H1 (cell line): ENCODE measurements at regions not wholly inside any gene's neighbourhood (a gene's known extent, or its start where the extent isn't known, plus 50 kb on each side); places are given as distances from the start of the nearest gene placed in this dataset.
"Not testable (repeated sequence)": the region's sequence is repeated elsewhere in the genome, so short reads cannot be mapped to it uniquely, and the experiment has no call there.

Experiments used
- CTCF ChIA-PET: fragments of 300-600 bp; sonication (Branson Sonifier 250); formaldehyde crosslinking; loops from one replicate; lab custom pipeline; 2021; ENCODE audit not compliant: partially characterized antibody; lab: Charles Lee
- POLR2A ChIA-PET: fragments of 300-600 bp; sonication (Branson Sonifier 250); formaldehyde crosslinking; loops from one replicate; lab custom pipeline; 2021; ENCODE audit warnings: inconsistent platforms; ENCODE audit not compliant: partially characterized antibody; lab: Charles Lee
- DNase-seq, 2 experiments: peaks; one replicate each; pipeline versions ENCODE4 v3.0.0 to v3.0.0-alpha.2; 2010 to 2022; ENCODE audit warnings: low spot score in 2 of 2, low read depth in 1 of 2, mixed read lengths in 1 of 2
- FAIRE-seq: peaks from 2 replicates; lab custom pipeline; 2011; peaks lifted over from hg19 to GRCh38; lab: Jason Lieb, UNC
- H2AFZ ChIP-seq: 2 replicates; pipeline ENCODE4 v1.8.1; 2012; ENCODE audit warnings: low read length, inconsistent platforms
- H2AK5ac ChIP-seq: 2 replicates; pipeline ENCODE4 v1.6.1; 2013; ENCODE audit warnings: low read depth, low read length
- H2BK120ac ChIP-seq: replicated peaks from 2 replicates; pipeline ENCODE3; 2013; ENCODE audit warnings: low read depth, low read length, inconsistent platforms
- H2BK12ac ChIP-seq: 2 replicates; pipeline ENCODE4 v1.6.1; 2013; ENCODE audit warnings: low read depth, low read length
- H2BK15ac ChIP-seq: 2 replicates; pipeline ENCODE4 v1.6.1; 2013; ENCODE audit warnings: low read length
- H2BK20ac ChIP-seq: 2 replicates; pipeline ENCODE4 v1.6.1; 2013; ENCODE audit warnings: low read length
- H2BK5ac ChIP-seq: 2 replicates; pipeline ENCODE4 v1.6.1; 2013; ENCODE audit warnings: low read depth, low read length
- H3K14ac ChIP-seq: 2 replicates; pipeline ENCODE4 v1.6.1; 2013; ENCODE audit warnings: inconsistent platforms; ENCODE audit not compliant: insufficient read length
- H3K18ac ChIP-seq: 2 replicates; pipeline ENCODE4 v1.6.1; 2013; ENCODE audit warnings: low read length; ENCODE audit errors: extremely low read depth
- H3K23ac ChIP-seq: 2 replicates; pipeline ENCODE4 v1.6.1; 2013; ENCODE audit warnings: inconsistent platforms; ENCODE audit not compliant: insufficient read length
- H3K23me2 ChIP-seq: 2 replicates; pipeline ENCODE4 v1.6.1; 2013; ENCODE audit warnings: low read depth, low read length
- H3K27ac ChIP-seq: 2 replicates; pipeline ENCODE4 v1.6.1; 2011; ENCODE audit warnings: low read depth, low read length, inconsistent platforms
- H3K27me3 ChIP-seq, 4 experiments: replicated peaks in 1 of 4; 1 replicate in 1 of 4; 2 replicates in 3 of 4; pipeline versions ENCODE4 v1.6.1 to v1.8.1; 2011 to 2013; ENCODE audit warnings: low read length in 3 of 4, mild to moderate bottlenecking in 3 of 4, inconsistent platforms in 2 of 4, mixed read lengths in 2 of 4, moderate library complexity in 1 of 4; ENCODE audit not compliant: control insufficient read depth in 3 of 4, insufficient read depth in 3 of 4; ENCODE audit errors: extremely low read depth in 1 of 4
- H3K36me3 ChIP-seq, 4 experiments: 2 replicates each; pipeline versions ENCODE4 v1.6.1 to v1.8.1; 2011 to 2013; ENCODE audit warnings: mild to moderate bottlenecking in 4 of 4, low read length in 3 of 4, moderate library complexity in 2 of 4, control low read depth in 1 of 4, inconsistent platforms in 1 of 4; ENCODE audit not compliant: insufficient read depth in 4 of 4, control insufficient read depth in 2 of 4
- H3K4ac ChIP-seq: replicated peaks from 2 replicates; pipeline ENCODE3; 2013; ENCODE audit warnings: low read length, low read depth, mixed read lengths, inconsistent platforms; ENCODE audit not compliant: insufficient read length
- H3K4me1 ChIP-seq, 4 experiments: replicated peaks in 1 of 4; 1 replicate in 1 of 4; 2 replicates in 3 of 4; pipeline versions ENCODE4 v1.6.1 to v1.8.1; 2011 to 2013; ENCODE audit warnings: low read length in 3 of 4, inconsistent platforms in 2 of 4, mixed read lengths in 1 of 4; ENCODE audit not compliant: insufficient read depth in 4 of 4, control insufficient read depth in 3 of 4
- H3K4me2 ChIP-seq, 2 experiments: 2 replicates each; pipeline versions ENCODE4 v1.6.1 to v1.8.1; 2011 to 2013; ENCODE audit warnings: low read depth in 2 of 2, low read length in 2 of 2, control low read depth in 1 of 2, inconsistent platforms in 1 of 2, mild to moderate bottlenecking in 1 of 2; ENCODE audit not compliant: insufficient read depth in 1 of 2
- H3K4me3 ChIP-seq, 4 experiments: fragments of 200-600, 300-600 bp in 1 of 4; sonication (generic), shearing (Covaris generic), sonication (Bioruptor Twin) in 1 of 4; 2 replicates each; pipeline versions ENCODE4 v1.5.1 to v1.8.1; 2011 to 2016; ENCODE audit warnings: low read length in 4 of 4, low read depth in 3 of 4, control low read depth in 2 of 4, inconsistent platforms in 2 of 4, mild to moderate bottlenecking in 2 of 4, mixed read lengths in 1 of 4, moderate library complexity in 1 of 4; ENCODE audit not compliant: insufficient read depth in 2 of 4; ENCODE audit errors: extremely low read depth in 1 of 4
- H3K56ac ChIP-seq: replicated peaks from 2 replicates; pipeline ENCODE3; 2013; ENCODE audit warnings: low read depth, mild to moderate bottlenecking, mixed read lengths, low read length, inconsistent platforms; ENCODE audit not compliant: insufficient read length
- H3K79me1 ChIP-seq: 2 replicates; pipeline ENCODE4 v1.6.1; 2013; ENCODE audit warnings: low read depth, low read length, control low read depth
- H3K79me2 ChIP-seq, 2 experiments: 2 replicates each; pipeline versions ENCODE4 v1.6.1 to v1.8.1; 2012 to 2013; ENCODE audit warnings: low read length in 2 of 2, mild to moderate bottlenecking in 2 of 2, inconsistent platforms in 1 of 2; ENCODE audit not compliant: insufficient read depth in 2 of 2, control insufficient read depth in 1 of 2
- H3K9ac ChIP-seq, 4 experiments: replicated peaks in 1 of 4; 1 replicate in 1 of 4; 2 replicates in 3 of 4; pipeline versions ENCODE4 v1.6.1 to v1.8.1; 2011 to 2013; ENCODE audit warnings: low read depth in 3 of 4, low read length in 3 of 4, control low read depth in 2 of 4, mild to moderate bottlenecking in 2 of 4, moderate library complexity in 2 of 4, inconsistent platforms in 1 of 4; ENCODE audit errors: extremely low read depth in 1 of 4
- H3K9me3 ChIP-seq, 2 experiments: 2 replicates each; pipeline versions ENCODE4 v1.6.1 to v1.8.1; 2012 to 2013; ENCODE audit warnings: mild to moderate bottlenecking in 2 of 2, moderate library complexity in 2 of 2, control low read depth in 1 of 2, inconsistent platforms in 1 of 2, low read depth in 1 of 2, low read length in 1 of 2, mixed read lengths in 1 of 2; ENCODE audit not compliant: insufficient read depth in 2 of 2
- H4K20me1 ChIP-seq, 2 experiments: replicated peaks in 1 of 2; 2 replicates each; pipeline versions ENCODE3 to v1.8.1; 2011 to 2013; ENCODE audit warnings: inconsistent platforms in 2 of 2, low read length in 2 of 2, mild to moderate bottlenecking in 1 of 2; ENCODE audit not compliant: insufficient read depth in 2 of 2, control insufficient read depth in 1 of 2
- H4K5ac ChIP-seq: 2 replicates; pipeline ENCODE4 v1.6.1; 2013; ENCODE audit warnings: low read length, low read depth, mixed read lengths, inconsistent platforms; ENCODE audit not compliant: insufficient read length
- H4K8ac ChIP-seq: 2 replicates; pipeline ENCODE4 v1.8.0; 2013; ENCODE audit warnings: mild to moderate bottlenecking, moderate library complexity, low read length, inconsistent platforms; ENCODE audit not compliant: insufficient read depth; ENCODE audit errors: extremely low read depth
- H4K91ac ChIP-seq: replicated peaks from 2 replicates; pipeline ENCODE3; 2013; ENCODE audit warnings: low read length, mixed read lengths, inconsistent platforms; ENCODE audit not compliant: insufficient read length
- WGBS, 2 experiments: shearing (Covaris generic) in 1 of 2; methylation state at CpG; one replicate each; pipeline versions ENCODE4 v1.1.6 to v1.1.7; 2013 to 2015; ENCODE audit warnings: low lambda C conversion rate in 2 of 2, mixed read lengths in 2 of 2, inconsistent platforms in 1 of 2, low coverage in 1 of 2, missing lambda C conversion rate in 1 of 2; ENCODE audit not compliant: insufficient replicate concordance in 2 of 2, insufficient coverage in 1 of 2, insufficient read length in 1 of 2; ENCODE audit errors: extremely low coverage in 1 of 2, missing lambda C conversion rate in 1 of 2; 5-methylcytosine and 5-hydroxymethylcytosine counted together

DNA sequence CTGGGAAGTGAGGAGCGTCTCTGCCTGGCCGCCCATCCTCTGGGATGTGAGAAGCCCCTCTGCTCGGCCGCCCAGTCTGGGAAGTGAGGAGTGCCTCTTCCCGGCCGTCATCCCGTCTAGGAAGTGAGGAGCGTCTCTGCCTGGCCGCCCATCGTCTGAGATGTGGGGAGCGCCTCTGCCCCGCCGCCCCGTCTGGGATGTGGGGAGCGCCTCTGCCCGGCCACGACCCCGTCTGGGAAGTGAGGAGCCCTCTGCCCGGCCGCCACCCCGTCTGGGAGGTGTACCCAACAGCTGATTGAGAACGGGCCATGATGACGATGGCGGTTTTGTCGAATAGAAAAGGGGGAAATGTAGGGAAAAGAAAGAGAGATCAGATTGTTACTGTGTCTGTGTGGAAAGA, 173.9 kb upstream of the PRSS1 start:
- H3K56ac ChIP-seq, H4K91ac ChIP-seq, H3K27me3 ChIP-seq, H4K8ac ChIP-seq, H3K4me1 ChIP-seq, H2BK5ac ChIP-seq, H2BK12ac ChIP-seq, H2AK5ac ChIP-seq, H3K4me2 ChIP-seq, H3K14ac ChIP-seq, H3K23ac ChIP-seq, H3K27ac ChIP-seq, H3K79me1 ChIP-seq, H3K4me3 ChIP-seq, H2BK20ac ChIP-seq, H2BK120ac ChIP-seq, H3K18ac ChIP-seq, H4K5ac ChIP-seq, H3K79me2 ChIP-seq, H3K9me3 ChIP-seq, H3K9ac ChIP-seq, H3K4ac ChIP-seq, DNase-seq, H4K20me1 ChIP-seq, H3K23me2 ChIP-seq, H3K36me3 ChIP-seq, FAIRE-seq, POLR2A ChIA-PET, H2AFZ ChIP-seq, H2BK15ac ChIP-seq: not testable (repeated sequence)
- CTCF ChIA-PET = interaction anchor here (1.0 to 1.8 kb wide), 4 partner anchors 8 to 190 kb away, joined by 3 to 6 read pairs (median 4); no protein-coding TSS in a partner anchor
- 94% methylated on average over 11 of the region's 25 CpGs; no CpG with 5 or more reads in 1 of the 2 experiments for WGBS, 2 experiments
